ENCODE measurements at regions not wholly inside any gene's neighbourhood (a gene's known extent, or its start where the extent isn't known, plus 50 kb on each side); places are given as distances from the start of the nearest gene placed in this dataset.

GRCh38 chr19:30890033-30890432, 459.2 kb downstream of the TSHZ3 start:
- peak; percentile 14 for DNase-seq

- no peak for DNase-seq
Observed at GRCh38 chr19:30888937-30889336, 460.3 kb downstream of the TSHZ3 start.

DNA sequence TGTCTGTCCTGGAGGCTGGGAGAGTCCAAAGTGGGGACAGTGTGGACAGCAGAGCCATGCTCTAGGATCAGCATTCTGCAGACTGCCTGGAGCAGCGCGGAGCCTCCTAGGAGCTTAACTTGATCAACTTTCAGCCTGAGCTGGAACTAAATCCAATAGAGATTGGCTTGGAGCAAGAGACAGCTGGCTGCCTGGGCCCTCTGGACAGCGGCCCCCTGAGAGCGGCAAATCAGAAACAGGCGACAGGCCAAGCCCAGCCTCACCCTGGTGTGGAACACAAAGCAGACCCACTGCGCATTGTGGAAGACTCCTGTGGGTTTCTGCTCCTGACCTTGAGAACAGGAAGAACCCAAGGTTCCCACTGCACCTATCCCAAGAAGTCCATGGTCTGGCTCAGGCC, 462.2 kb downstream of the TSHZ3 start:
- DNase-seq: no peak

DNA sequence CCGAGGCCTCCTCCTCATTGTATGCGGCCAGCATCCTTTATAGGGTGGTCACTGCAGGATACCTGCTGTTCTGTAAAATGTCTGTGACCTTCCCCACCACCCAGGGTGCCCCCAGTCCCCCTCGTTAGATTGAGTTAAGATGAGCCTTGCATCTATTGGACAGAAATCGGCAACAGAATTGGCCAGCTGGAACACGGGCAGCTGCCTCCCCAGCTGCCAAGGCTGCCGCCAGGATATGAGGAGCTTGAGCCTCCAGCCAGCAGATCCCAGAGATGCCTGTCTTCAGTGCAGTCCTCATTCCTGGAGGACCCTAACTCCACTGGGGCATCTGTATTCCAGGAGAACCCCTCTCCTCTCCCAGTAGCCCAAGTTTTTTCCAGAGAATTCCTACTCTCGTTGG, 463.0 kb downstream of the TSHZ3 start:
- no peak for DNase-seq

DNA sequence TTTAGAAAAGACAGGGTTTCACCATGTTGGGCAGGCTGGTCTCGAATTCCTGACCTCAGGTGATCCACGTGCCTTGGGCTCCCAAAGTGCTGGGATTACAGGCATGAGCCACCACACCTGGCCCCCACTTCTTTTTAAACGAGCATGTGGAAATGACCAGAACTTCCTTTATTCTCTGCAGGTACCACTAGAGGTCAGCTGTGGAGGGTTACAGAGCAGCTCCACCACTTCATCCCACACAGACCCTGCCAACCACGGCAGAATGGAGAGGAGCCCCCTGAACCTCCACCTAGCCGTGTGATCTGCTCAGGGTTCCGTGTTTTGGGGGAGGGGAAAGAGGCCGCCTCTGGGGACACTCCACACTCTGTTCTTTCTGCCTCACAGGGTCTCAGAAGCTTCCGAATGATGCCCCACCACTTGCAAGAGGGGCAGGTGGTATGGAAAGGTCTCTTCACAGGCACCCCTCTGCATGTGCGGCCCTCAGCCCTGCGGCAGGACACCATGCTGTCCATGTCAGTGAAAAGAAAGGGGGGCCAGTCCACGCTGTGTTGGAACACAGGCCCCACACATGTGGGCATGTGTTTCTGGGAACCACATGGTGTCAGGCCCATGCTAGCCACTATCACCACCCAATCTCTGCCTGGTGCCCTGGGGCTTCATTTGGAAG, 465.0 kb downstream of the TSHZ3 start:
- DNase-seq: no peak

DNA sequence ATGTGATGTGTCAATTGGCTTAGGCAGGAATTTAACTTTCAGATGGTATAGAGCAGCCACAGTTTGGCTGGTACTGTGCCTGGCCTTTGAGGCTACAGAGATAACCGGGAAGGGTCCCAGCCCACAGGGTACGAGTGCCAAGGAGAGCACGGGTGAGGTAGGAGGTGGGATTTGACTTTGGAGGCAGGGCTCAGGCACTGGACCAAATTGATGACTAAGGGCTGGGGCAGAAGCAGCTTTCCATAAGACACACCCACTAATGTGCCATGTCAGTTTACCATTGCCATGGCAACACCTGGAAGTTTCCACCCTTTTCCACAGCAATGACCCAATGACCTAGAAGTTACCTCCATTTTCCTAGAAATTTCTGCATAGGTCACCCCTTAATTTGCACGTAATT, 466.2 kb downstream of the TSHZ3 start:
- DNase-seq: no peak

GRCh38 chr19:30882411-30883005, 466.7 kb downstream of the TSHZ3 start:
- DNase-seq: peak; percentile 63

DNA sequence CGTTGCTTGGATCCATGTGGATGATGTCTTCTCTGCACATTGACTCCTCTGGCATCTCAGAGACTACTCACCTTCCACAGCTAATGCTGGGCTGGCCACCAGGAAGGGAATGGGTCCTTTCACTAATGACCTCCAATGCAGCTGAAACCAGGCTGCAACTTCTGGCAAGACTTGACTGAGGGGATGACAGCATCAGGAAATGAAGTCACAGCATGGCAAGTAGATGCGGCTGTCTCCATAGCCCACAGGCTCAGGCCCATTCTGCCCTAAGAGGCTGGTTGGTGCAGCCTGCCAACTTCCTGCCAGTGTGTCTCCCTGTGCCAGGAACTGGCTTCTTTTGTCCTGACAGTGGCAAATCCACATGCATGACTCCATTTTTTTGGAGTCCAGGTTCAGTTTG, 467.3 kb downstream of the TSHZ3 start:
- peak; percentile 71 for DNase-seq

DNA sequence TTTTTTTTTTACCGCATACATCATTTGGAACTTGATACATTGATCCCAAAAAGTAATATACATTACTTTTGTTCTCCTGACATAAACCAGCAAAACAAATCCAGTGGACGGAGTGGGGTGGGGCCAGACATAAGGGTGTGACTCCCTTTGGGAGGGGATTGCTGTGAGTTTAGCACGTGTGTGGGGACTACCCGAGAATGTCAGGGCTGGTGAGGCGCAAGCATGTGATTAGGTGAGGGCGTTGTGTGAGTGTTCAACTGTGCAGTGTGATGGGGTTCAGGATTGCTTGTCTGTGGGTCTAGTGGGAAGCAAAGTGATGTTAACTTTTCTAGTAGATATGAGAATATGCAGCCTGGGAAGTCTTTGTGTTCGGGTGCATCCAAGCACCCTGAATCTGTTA, 468.0 kb downstream of the TSHZ3 start:
- DNase-seq: peak; percentile 29

DNA sequence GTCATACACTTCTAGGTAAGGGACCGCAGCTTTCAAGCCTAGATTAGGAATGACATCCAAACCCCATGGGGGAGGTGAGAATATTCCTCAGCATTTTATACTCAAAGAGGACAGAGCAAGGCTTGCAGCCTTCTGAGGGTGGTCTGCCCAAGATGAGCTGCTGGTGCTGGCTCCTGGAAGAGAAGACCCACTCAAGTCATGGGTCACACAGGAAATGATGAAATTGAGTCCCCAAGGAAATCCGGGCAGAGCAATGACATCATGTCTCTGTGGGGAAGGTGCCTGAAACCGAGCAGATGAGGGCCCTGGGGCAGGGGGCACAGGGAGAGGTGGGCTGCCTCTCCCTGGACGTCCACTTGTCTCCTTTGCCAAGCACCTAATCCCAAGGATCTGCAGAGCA, 468.7 kb downstream of the TSHZ3 start:
- no peak for DNase-seq

- DNase-seq: no peak
Observed at GRCh38 chr19:30880151-30880550, 469.1 kb downstream of the TSHZ3 start.

DNA sequence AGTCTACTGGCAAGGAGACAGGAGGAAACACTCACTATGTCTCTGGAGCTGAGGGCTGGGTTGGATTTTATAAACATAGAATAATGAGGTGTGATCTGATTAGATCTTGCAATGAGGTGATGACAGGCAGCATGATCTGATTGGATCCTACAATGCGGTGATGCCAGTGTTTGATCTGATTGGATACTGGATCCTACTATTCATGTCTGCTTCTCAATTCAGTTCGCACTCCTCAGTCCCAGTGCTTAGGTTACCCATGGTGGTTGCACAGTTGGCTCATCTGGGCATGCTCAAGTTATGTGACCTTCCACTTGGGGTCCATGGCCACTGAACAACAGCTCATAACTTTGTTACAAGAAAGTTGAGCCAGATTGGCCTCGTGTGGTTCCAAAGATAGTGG, 469.5 kb downstream of the TSHZ3 start:
- DNase-seq: no peak

GRCh38 chr19:30879225-30879624, 470.0 kb downstream of the TSHZ3 start:
- DNase-seq: no peak

GRCh38 chr19:30878495-30878894, 470.7 kb downstream of the TSHZ3 start:
- DNase-seq: peak; percentile 30

DNA sequence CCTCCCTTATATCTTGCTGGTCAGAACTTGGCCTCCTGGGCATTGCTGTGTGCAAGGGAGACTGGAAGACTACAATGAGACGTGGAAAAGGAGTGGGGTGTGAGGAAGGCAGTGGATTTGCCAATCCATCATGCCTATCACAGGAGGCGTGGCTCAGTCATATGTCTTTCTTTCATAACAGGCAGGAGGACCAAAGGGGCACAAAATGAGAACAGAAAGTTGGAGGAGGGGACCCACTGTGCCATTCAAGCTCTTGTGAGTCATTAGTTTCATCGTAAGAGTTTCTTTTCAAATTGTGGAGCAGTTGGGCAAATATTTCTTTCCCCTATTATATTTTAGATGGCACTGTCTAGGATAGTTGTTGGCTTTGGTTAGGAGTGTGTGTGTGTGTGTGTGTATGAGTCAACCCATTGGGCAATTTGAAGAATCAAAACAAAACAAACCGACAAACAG, 471.5 kb downstream of the TSHZ3 start:
- peak; percentile 98 for DNase-seq

DNA sequence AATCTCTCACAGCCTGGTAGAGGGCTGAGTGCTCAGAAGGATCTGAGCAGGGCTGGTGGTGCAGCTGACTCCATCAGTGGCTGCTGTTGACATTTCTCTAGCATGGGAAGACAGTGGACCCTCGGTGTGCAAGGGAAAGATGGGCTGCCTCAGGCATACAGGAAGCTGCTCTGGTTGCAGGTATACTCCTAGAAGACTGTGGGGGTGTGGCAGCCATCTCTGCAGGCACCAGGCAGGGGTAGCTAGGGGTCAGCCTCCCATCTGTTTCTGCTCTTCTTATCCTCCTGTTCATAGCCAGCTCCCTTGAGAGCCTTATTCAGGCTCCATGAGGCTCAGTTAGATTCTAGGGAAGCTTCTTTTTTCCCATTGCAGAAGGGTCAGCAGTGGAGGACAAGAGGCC, 475.5 kb downstream of the TSHZ3 start:
- no peak for DNase-seq

- no peak for DNase-seq
Observed at GRCh38 chr19:30873003-30873402, 476.2 kb downstream of the TSHZ3 start.

DNA sequence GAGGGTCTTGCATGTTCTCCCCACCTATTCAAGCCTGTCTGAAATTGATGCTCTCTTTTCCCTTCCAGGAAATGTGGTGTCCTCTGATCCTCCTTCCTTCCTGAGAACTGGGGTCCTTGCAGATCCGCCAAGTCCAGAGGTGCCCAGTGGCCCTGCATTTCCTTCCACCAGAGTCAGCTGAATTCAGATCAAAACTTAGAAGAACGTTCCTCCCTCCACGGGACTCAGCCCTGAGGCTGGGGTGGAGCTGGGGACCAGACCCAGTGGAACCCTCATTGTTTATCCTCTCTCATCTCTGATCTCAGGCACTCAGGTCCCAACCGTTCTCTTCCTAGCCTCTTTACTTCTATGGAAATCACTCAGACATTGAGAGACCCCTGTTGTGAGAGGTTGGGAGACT, 477.3 kb downstream of the TSHZ3 start:
- DNase-seq: no peak

DNA sequence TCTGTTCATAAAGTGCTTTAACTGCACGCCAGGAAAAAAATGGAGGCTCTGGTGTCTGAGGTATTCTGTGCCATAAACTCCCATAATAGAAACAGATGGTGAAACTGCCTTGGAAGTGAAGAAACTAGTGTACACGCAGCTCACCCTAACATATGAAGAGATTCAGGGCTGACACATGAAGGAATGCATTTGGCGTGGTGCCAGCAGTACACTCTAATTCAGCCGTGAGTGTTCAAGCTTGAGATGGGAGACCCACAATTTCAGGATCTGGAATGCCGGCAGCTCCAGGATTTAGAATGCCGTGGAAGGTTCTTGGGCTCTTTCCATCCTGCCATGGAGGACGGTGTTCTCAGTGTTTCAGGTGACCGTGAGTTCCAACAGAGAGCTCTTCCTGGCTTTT, 478.4 kb downstream of the TSHZ3 start:
- no peak for DNase-seq

DNA sequence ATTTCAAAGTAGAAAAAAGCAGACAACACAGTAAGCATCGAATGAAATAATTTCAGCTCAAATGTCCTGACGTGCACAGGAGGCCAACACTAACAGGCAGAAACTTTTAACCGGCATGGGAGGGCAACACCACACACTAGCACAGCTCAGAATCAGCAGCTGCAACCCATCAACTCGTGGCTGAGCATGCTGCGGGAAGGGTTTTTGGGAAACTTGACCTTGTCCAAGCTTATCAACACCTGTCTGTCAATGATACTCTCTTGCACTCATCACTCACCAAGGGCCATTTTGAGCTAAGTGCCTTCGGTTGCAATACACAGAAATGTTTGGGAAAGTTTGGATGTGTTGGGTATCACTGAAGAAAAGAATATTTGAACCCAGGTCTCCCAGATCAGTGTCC, 483.7 kb downstream of the TSHZ3 start:
- no peak for DNase-seq

DNA sequence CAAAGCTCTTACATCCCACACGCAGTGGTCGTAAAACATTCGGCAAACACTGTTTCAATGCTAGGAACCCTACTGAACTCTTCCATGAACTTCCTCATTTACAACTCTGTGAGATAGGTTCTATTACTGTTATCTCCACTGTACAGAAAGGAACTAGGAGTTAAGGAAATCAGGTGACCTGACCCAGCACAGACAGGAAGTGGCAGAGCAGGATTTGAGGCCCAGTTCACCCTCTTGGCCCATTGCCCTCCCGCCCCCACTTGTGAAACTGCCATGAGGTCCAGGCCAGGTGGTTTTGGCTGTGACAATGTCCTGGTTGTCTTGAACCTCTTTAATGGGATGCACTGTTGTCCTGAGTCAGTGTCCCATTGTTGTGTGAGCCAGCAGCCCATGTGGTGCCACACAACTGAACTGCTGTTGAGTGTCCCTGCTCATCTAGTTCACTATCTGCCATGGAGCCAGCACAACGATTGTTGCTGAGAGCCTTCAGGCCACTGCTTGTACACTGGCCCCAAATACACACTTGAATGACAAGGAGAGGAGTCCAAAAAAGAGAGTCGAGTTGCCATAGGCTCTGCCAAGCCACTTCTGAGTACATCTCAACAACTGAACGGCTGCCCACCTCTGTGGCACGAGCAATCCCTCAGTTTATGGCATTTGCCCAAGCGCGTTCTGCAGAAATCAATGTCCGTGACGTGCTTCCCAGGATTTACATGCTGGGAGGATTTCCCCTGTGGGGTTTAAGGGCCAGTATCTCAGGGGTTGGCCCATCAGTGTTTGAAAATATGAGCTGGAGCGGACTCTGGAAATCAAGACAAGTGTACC, 484.6 kb downstream of the TSHZ3 start:
- DNase-seq: peak; percentile 58

DNA sequence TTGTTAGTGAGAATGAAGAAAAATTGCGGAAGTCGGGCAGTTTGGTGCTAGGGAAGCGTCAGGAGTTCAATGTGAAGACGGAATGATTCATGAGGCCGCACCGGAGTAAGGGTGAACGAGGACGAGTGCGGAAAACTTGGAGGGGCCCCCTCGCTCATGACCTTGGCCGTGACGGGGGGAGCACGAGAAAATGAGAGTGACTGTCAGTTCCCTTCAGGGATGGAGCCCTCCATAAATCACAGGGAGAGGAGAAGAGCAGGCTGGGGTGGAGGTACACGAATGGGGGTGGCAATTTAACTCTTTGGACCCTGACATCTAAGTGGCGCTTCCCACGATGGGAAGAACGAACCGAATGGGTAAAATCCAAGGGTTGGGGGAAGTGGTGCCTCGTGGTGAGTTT, 486.4 kb downstream of the TSHZ3 start:
- no peak for DNase-seq

DNA sequence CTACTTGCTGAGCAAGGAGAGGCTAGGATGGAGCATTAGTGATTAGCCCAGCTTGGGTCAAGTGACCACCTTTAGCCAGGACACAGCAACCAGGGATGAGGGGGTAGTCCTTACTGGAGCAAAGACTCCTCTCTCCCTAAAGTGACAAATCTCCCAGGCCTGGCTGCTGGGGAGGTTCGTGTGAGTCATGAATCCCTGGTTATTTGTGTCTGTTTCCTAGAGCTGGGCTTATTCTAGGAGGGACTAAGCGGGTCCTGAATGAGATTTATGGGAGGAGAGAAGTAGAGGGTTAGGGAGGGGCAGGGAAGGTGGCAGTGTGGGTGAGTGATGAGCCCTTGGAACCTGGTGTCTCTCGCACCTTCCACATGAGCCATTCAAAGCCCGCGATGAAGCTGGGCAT, 487.3 kb downstream of the TSHZ3 start:
- DNase-seq: no peak

- no peak for DNase-seq
Observed at GRCh38 chr19:30857966-30858490, 485.8 kb downstream of the ZNF536 start.
